OCI-LY1 (cell line): ENCODE measurements at regions not wholly inside any gene's neighbourhood (a gene's known extent, or its start where the extent isn't known, plus 50 kb on each side); places are given as distances from the start of the nearest gene placed in this dataset.

ENCODE experiments used
- EZH2 ChIP-seq: fragments of 200-600 bp; sonication (generic), shearing (Covaris generic); IDR thresholded peaks from 2 replicates; pipeline ENCODE4 v1.8.0; 2017; ENCODE audit warnings: borderline replicate concordance, mixed run types, mild to moderate bottlenecking, antibody characterized with exemption, low read length, moderate library complexity, mixed read lengths
- TF ChIP-seq, protein P1 (sequence below): fragments of 200-600 bp; sonication (generic), shearing (Covaris generic); IDR thresholded peaks from 2 replicates; pipeline ENCODE4 v1.5.1; 2017; ENCODE audit warnings: mild to moderate bottlenecking, antibody characterized with exemption, low read length, moderate library complexity, mixed read lengths

DNA sequence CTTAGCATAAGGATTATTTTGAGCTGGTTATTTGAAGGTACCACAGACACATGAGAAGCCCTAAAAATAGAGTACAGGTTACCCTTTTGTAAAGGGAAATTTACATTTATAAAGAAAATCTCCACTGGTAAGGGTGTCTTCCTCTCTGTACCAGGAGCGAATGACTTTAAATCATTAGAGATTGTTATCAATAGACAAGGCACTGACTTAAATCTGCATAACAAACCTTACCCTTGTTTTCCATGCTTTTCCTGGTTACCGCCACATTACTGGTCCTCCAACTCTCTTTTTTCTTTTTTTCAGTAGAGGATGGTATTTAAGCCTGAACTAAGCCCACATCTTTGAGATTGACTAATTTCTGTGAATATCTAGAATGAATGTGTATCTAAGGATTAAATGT, 129.8 kb downstream of the SLC7A11 start:
- TF ChIP-seq, protein P1, sequence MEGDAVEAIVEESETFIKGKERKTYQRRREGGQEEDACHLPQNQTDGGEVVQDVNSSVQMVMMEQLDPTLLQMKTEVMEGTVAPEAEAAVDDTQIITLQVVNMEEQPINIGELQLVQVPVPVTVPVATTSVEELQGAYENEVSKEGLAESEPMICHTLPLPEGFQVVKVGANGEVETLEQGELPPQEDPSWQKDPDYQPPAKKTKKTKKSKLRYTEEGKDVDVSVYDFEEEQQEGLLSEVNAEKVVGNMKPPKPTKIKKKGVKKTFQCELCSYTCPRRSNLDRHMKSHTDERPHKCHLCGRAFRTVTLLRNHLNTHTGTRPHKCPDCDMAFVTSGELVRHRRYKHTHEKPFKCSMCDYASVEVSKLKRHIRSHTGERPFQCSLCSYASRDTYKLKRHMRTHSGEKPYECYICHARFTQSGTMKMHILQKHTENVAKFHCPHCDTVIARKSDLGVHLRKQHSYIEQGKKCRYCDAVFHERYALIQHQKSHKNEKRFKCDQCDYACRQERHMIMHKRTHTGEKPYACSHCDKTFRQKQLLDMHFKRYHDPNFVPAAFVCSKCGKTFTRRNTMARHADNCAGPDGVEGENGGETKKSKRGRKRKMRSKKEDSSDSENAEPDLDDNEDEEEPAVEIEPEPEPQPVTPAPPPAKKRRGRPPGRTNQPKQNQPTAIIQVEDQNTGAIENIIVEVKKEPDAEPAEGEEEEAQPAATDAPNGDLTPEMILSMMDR, result no peak
- no peak for TF ChIP-seq EZH2
